IPS DF 19.7 (cell line): ENCODE measurements at regions not wholly inside any gene's neighbourhood (a gene's known extent, or its start where the extent isn't known, plus 50 kb on each side); places are given as distances from the start of the nearest gene placed in this dataset.

Experiments
- DNase-seq: peaks from one replicate; pipeline ENCODE4 v3.0.0-alpha.2; 2013; ENCODE audit warnings: low read depth, low spot score

DNA sequence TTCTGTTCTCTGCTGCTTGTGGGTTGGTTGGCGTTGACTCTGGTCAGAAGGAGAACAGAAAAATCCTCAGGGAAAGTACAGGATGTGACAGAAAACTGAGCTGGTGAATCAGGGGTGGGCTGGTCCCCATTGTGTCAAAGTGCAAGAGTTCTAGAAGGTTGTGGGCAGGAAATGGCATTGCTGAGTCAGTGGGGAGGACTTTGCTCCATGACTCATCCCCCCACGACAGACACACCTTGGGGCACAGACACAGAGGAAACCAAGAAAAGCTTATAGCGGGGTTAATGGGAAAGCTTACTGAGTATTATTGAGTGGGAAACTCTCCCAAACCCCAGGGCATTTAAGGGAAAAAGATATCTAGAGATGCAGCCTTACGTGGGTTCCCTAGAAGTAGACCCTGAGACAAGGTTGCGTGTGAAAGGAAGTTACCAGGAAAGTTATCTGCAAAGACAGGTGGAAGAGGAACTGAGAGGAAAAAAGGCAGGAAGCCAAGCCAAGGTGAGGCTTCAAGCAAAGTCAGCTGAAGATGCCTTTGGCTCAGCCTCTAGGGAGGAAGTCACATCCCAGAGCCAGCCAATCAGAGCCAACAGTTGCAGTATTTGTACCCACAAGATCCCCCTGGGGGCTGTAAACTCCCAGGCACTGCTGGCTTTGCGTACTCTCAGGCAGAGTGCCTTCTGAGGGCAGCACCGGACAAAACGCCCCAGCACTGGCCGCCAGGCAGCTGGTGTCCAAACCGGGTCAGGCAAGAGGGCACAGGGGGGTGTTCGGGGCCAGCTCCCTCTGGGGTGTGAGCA, 86.4 kb downstream of the FOXL1 start:
- no peak for DNase-seq

DNA sequence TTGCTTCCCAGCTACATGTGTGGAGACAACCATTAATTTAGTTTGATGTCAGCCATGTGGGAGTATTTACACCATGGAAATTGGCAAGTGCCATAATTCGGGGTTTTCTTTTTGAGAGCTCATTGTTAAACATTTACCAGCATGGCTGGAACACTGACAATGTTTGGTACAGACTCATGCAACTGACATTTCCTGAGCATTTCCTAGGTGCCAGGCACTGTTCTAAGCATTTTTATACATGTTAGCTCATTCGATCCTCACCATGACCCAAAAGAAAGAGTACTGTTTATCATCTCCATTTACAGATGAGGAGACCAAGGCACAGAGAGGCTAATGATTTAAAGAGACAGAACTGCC, 86.9 kb downstream of the FOXL1 start:
- DNase-seq = no peak

DNA sequence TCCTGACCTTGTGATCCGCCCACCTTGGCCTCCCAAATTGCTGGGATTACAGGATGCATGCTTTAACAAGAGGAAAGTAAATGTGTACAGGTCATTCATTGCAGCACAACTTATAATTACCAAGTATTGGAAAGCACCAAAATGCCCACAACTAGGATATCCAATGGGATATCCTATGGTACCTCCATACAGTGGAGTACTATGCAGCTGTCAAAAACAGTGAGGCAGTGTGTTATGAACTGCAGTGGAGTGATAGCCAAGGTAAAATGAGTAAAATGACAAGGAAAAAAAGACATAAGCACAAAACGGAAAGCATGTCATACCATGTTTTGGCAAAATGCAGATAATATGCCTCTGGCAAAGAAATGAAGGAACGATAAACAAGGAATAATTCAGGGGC, 87.6 kb downstream of the FOXL1 start:
- no peak for DNase-seq

DNA sequence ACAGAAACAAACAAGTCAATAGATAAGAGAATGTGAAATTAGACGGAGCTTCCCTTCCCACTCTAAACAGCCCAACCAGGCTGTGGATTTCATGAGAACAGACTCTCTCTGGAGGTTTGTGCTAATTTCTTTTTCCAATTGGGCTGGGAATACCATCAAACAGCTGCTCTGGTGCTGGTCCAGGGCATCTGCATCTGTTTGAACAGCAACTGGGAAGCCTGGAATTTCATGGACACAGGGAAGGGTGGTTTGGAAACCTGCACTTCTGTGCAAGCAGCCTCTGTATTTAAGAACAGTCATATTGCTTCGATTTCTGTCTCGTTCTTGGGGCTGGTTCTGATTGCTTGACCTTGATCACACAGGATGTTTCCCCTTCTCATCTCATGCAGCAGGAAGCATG, 88.7 kb downstream of the FOXL1 start:
- DNase-seq = no peak

DNA sequence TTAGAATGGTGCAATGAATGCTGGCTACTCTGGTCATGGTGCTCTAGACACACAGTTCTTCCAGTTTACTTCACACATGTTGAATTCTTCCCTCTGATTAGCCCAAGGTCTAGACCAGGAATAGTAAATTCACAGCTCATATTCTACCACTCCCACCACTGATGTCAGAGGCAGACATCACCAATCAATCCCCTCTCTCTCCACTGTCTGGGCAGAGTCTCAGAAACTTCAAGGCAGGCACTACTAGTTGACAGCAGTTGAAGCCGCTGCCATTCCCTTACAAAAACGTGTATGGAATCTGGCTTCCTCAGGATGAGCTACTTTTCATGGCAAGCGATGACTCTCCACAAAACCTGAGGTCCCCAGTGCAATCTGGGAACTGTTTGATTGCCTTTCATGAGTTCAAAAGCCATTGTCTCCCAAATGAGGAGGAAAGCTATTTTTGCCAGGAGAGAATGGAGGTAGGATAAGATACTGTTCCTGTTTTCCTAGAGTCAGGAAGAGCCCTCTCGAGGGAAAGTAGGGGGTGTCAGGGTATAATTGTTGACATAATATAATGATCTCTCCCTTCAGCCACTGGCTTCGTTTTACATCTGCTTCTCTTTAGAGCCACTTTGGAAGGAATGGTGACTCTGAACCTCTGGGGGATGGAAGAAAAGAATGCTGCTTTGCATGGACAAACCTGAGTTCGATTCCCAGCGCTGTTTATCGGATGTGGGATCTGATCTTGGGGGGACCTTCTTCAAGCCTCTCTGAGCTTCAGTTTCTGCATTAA, 90.0 kb downstream of the FOXL1 start:
- DNase-seq = peak; percentile 52

DNA sequence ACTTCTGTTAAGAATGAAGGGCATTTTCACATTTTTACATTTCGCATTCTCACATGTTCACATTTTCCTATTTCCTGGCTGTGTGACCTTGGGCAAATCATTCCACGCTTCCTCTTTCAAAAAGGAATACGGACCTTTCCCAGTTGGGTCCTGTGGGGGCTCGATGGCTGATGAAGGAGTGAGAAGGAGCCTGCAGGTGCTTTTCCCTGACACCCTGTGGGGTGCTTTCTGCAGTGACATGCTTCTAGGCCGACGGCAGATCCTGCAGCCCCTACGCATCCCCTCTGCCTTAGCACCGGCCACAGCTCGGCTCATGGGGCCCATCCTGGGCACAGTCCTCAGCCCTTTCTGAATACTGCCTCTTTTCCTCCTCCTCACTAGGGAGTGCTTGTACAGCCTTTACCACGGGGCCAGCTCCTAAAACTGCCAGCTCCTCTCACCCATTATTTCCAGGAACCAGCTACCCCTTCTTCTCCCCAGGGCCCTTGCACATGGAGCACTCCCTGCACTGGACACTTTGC, 91.0 kb downstream of the FOXL1 start:
- DNase-seq = no peak

DNA sequence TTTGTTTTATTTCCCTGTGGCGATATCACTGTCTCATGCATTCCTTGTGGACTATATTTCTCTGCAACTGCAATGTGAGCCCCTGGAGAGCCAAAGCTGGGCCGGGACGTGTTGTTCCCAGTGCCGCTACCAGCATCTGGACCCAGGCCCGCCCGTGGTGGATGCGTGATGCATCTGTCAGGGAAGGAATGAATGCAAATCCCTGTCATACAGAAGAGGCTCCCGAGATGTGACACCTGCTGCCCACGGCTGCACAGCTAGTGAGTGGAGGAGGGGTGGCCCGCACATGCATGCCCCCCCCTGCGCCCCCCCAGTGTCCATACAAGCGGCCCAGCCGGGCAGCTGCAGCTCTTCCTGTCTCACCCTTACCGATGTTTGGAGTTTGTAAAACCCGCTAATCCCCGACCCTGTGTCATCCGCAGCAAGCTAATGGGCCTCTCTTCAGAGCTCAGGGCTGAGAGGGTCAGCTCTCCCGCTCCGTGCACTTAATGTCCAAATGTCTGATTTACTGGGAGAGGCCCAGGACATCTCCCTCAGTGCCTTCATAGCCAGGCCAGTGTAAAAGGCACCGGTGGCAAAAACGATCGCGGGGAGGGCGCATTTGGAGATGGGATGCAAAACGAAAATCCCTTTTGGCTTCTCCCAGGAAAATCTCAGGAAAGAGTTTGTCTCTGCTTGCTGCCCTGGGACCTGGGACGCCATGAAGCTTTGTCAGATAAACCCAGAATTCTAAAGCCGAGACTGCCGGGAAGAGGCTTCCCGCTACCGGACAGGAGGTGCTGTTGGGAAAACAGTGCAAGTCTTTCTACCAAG, 91.8 kb downstream of the FOXL1 start:
- no peak for DNase-seq

DNA sequence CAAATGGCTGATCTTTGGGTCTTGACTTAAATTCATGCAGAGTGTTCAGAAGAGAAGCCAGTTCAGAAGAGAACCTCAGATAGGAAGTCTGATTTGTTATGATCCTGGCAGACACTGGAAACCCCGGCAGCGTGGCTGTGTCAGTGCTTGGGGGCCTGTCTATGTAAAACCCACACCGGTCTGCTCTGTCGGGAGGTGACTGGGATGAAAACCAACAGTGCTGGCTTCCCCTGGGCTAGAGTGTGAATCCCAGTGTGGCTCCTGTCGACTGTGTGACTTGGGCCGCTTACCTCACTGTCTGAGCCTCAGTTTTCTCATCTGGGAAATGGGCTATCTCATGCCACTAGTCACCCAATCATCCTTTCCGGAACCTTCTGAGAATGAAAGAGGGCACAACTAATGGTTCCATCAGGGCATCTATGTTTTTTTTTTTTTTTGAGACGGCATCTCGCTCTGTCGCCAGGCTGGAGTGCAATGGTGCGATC, 92.4 kb downstream of the FOXL1 start:
- DNase-seq = no peak

DNA sequence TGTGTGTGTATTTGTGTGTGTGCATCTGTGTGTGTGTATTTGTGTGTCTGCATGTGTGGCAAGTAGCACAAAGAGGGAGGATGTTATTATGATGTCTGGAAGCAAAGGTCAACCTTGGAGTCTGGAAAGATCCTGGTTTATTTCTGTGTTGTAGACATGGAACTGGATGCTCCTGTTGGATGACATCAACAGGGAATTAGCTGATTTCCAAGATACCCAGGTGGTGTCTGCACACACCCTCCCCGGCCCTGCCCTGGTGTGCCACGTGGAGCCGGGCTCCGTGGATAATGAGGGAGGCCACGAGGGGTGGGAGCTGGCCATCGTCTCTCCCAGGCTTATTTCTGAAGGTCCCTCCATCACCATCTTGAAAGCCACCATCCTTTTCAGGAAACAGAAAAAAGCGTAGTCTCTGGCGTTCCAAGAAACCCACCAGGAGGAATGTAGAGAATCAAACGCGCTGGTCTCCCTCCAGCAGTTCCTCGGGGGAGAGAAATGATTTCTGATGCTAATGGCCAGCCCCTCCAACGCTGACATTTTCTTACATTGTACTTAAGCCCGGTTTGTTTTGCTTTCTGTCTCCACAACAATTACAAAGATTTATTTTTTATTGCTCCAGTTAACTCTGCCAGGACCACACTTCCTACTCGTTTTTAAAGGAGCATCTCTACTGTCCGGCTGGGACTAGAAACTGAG, 93.3 kb downstream of the FOXL1 start:
- no peak for DNase-seq

DNA sequence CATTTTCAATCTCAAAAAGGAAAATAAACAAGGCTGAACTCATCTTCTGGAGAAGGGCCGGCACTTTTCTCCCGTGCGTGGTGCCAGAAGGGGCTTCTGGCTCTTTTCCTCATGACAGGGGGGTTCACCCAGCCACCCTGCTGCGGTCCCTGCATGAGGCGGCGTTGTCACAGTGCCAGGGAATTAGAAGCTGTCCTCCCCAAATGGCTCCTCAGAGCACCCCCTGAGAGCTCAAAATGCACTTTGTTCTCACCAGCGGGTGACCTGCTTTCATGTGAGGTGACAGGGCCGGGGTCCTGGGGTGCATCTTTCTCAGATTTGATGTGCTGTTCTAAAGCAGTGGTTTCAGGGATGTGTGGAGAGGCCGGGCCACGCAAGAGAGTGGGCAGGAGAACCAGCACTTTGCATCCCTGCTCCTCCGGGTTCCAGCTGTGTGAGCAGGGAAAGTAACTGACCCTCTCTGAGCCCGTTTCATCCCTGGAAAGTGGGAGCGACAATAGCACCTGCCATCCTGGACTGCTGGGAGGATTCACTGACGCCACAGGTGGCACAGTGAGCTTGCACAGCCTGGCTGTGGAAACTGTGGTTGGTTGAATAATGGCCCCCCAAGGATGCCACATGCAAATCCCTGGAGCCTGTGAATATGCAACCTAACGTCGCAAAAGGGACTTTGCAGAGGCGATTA, 94.0 kb downstream of the FOXL1 start:
- no peak for DNase-seq

DNA sequence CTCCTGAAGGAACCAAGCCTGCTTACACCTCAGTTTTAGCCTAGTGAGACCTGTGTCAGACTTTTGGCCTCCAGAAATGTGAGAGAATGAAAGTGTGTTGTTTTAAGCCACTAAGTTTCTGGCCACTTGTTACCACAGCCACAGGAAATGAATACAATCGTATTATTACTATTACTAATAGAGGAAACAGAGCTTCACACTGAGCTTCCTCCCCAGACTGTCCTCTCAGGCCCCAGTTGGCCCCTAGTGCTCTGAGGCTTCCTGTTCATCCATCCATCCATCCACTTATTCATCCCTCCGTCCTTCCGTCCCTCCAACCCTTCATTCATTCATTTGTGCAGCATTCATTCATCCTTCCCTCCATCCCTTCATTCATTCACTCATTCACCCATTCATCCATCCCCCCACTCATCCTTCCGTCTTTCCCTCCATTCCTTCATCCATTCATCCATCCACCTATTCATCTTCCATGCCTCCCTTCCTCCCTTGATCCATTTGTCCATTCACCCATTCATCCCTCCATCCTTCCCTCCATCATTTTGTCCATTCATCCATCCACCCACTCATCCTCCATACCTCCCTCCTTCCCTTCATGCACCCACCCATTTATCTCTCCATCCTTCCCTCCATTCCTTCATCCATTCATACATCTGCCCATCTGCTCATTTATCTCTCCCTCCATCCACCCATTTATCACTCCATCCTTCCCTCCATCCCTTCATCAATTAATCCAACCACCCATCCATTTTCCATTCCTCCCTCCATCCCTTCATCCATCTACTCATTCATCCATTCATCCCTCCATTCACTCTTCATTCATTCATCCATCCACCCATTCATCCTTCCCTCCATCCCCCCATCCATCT, 95.0 kb downstream of the FOXL1 start:
- no peak for DNase-seq

DNA sequence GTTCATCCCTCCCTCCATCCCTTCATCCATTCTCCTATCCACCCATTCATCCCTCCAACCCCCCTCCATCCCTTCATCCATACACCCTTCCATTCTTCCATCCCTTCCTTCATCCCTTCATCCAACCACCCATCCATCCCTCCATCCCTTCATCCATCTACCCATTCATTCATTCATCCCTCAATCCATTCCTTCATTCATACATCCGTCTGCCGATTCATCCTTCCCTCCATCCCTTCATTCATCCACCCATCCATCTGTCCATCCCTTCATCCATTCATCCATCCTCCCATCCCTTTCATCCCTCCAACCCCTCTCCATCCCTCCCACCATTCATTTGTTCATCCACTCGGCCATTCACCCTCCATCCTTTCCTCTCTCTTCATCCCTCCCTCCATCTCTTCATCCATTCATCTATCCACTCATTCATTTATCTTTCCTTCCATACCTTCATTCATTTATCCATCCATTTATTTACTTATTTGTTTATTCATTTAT, 95.7 kb downstream of the FOXL1 start:
- DNase-seq = no peak

DNA sequence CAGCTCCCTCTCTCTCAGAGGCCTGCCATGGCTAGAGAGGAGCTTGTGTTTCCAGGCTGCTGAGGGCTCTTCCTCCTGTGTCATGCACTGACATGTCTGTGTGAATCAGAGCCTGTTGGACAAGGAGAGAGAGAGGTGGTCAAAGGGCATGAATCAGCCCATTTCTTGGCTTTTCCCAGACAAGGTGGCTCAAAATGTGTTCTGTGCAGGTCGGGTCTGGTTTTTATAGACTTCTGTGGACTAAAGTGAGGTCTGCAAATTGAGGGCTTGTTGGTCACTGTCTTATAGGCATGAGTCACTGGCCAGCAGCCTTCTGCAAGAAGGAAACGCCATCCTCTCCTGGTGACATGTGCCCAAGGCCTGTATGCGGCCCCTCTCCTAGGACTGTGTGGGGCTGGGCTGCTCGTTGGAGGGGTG, 97.9 kb downstream of the FOXL1 start:
- DNase-seq = no peak

DNA sequence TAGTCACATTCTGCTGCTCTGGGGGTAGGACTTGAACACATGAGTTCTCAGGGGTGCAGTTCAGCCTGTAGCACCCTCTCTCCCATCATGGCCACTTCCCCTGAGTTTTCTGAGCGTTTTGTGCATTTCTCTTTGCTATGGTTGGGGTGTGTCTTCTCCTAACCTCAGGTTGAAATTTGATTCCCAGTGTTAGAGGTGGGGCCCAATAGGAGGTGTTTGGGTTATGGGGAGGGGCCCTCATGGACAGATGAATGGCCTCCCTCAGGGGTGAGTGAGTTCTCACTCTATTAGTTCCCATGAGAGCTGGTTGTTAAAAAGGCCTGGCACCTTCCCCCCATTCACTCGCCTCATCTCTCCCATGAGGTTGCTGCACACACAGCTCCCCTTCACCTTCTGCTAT, 101.1 kb downstream of the FOXL1 start:
- no peak for DNase-seq

DNA sequence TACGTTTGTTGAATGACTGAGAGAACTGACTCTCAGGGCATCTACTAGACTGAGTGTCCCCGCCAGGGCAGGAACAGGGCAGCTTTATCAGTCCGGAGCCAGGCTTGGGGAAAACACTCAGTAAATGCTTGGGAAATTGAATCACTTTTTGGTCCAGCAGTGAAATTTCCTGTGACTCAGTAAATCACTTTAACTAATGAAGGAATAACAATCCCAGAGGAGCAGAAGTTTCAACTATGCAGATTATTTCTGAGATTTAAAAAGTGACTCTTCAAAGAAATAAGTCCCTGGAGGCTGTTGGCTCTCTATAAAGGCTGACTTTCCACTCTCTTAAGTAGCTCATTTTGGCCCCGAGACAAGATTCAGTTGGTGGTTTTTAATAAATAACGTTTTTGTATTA, 101.8 kb downstream of the FOXL1 start:
- DNase-seq = no peak

DNA sequence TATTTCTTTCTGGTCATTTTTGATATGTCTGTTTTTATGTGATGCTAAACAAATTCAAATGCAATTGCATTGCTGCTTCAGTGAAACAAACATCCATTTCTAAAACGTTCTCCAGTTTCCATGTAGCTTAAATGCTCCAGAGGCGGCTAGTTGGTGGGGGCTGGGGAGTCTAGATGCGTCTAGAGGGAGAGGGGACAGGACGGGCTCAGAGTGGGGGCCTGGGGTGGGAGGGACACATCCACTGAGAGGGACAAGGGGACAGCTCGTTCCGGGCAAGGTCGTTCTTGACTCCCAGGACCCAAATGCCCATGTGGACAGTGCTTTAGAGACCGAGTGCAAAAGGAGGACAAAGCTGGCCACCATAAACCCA, 102.3 kb downstream of the FOXL1 start:
- no peak for DNase-seq

DNA sequence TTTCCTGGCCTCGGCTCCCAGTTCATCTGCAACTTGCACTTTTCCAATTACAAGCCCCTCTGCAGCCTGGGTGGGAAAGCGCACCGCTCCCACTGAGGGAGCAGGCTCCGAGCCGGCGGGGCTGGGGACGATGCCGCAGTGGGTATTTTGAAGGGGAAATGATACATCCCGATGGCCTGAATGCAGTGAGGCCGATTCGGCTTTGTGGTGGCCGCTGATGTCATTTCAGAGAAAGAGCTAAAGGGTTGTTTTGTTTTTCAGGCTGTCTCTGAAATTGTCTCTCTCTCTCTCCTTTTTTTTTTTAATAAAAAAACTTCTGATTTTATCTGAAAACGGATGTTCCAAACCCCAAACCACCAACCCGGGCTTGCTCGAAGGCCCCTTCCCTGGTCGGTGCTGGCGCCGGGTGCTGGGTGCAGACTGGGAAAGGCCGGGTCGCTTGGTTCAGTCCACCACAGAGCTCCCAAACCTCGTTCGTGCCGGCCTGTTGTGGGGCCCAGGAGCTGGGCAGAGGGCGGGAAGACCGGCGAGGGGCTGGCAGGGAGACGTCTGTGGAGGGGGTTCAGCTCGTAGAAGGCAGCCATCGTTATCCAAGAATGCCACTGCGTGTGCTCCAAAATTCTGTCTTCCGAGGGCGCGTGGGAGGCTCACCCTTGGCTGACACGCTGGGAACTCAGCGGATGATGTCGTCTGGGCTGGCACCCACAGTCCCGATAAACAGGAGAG, 102.8 kb downstream of the FOXL1 start:
- no peak for DNase-seq

DNA sequence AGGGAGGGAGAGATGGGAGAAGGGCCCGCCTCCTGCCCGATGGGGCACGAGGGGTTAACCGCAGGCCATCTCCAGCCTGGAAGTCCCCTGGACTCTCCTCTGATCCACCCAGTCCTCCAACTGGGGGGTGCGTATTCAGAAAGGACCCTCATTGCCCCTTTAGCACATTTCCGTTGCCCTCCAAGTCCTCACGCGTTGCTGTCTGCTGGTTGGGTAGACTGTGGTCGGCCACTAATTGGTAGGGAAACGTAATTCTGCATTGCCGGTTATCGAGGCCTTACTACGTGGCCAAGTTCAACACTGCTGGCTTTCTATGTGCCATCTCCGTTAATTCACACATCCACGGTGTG, 103.4 kb downstream of the FOXL1 start:
- no peak for DNase-seq

DNA sequence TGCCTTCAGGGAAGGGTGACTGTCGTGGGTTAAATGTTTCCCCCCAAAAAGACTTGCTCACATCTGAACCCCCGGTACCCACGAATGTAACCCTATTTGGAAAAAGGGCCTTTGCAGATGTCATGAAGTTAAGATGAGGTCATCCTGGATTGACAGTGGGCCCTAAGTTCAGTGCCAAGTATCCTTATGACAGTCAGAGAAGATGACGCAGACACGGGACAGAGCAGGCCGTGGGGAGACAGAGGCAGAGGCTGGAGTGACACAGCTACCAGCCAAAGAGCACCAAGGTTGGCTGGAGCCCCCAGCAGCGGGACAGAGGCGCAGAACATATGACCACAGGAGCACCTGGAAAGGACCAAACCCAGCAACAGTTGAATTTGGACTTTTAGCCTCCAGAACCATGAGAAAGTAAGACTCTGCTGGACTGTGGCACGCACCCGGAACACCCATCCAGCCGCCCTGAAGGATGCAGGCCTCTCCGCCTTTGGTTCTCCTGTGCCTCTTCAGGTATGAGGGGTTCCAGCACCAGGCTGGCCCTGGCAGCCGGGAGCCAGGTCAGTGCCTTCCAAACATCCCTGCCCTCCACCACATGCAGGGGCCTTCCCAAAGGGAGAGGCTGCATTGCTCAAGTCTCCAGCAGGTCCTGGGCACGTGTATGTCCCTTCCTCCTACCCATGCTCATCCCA, 104.0 kb downstream of the FOXL1 start:
- no peak for DNase-seq
